ENCODE measurements at regions not wholly inside any gene's neighbourhood (a gene's known extent, or its start where the extent isn't known, plus 50 kb on each side); places are given as distances from the start of the nearest gene placed in this dataset.

- Histone ChIP-seq H3K4ac (ENCODE audit: low read length) (no peak overlapping the region), H4K8ac (ENCODE audit: low read depth, low read length) (no peak overlapping the region), H3K23ac (ENCODE audit: low read depth, low read length, poor library complexity) (no peak overlapping the region), H3K27ac (replicated peaks; ENCODE audit: low read length) (no peak overlapping the region), H3K9ac (ENCODE audit: low read depth, low read length, poor library complexity) (no peak overlapping the region), H4K91ac (ENCODE audit: low read depth, low read length, poor library complexity) (no peak overlapping the region), H3K4me2 (ENCODE audit: insufficient read depth, low read length, poor library complexity, severe bottlenecking) (no peak overlapping the region), H3K36me3 (replicated peaks in 1 of 2; ENCODE audit: control insufficient read depth in 2 of 2, insufficient read depth in 2 of 2, low read length in 2 of 2) (no peaks in the 10 kb centered on the region), H3K18ac (ENCODE audit: low read length) (no peak overlapping the region), H3K27me3 (ENCODE audit: control insufficient read depth in 3 of 3, insufficient read depth in 3 of 3, low read depth in 1 of 3, low read length in 3 of 3) (peaks cover 0 to 5% (median 0%) of the 10 kb centered on the region in 3 experiments), H2BK15ac (ENCODE audit: low read length) (no peak overlapping the region), H2BK12ac (ENCODE audit: low read length) (no peak overlapping the region), H3K4me3 (ENCODE audit: low read length in 2 of 2) (no peak overlapping the region), H3K4me1 (ENCODE audit: control insufficient read depth in 2 of 2, insufficient read depth in 1 of 2, low read depth in 1 of 2, low read length in 2 of 2) (peaks cover 2 to 8% of the 10 kb centered on the region in 2 donors), H3K9me3 (replicated peaks in 1 of 2; ENCODE audit: control insufficient read depth in 2 of 2, insufficient read depth in 1 of 2, low read depth in 1 of 2, low read length in 2 of 2) (no peaks in the 10 kb centered on the region), H2BK5ac (ENCODE audit: low read length) (no peak overlapping the region), H2AFZ (ENCODE audit: low read length) (no peak overlapping the region), H3K14ac (ENCODE audit: low read length) (no peak overlapping the region), H2AK5ac (ENCODE audit: low read depth, low read length) (no peak overlapping the region), H3K79me1 (ENCODE audit: low read depth, low read length) (no peaks in the 10 kb centered on the region), H2BK120ac (ENCODE audit: low read depth, low read length) (no peak overlapping the region)
- no CpG with 5 or more reads among the region's 3 CpGs for WGBS, 2 donors (ENCODE audit: extremely low coverage in 2 of 2, insufficient read length in 2 of 2, insufficient replicate concordance in 1 of 2)
- no peak for DNase-seq (ENCODE audit: low spot score)
These were observed 489.1 kb upstream of the CELF2 start for GRCh38 chr10:10528563-10528910.

GRCh38 chr10:10530313-10530712 is 487.4 kb upstream of the CELF2 start:
- no peak overlapping the region for H3K9ac ChIP-seq (ENCODE audit: low read depth, low read length, poor library complexity)
- no peak overlapping the region for H2BK12ac ChIP-seq (ENCODE audit: low read length)
- no peak overlapping the region for H2BK120ac ChIP-seq (ENCODE audit: low read depth, low read length)
- no peaks in the 10 kb centered on the region for H3K9me3 ChIP-seq (replicated peaks in 1 of 2; ENCODE audit: control insufficient read depth in 2 of 2, insufficient read depth in 1 of 2, low read depth in 1 of 2, low read length in 2 of 2)
- H3K4me1 ChIP-seq (ENCODE audit: control insufficient read depth in 2 of 2, insufficient read depth in 1 of 2, low read depth in 1 of 2, low read length in 2 of 2) = peaks cover 4 to 14% of the 10 kb centered on the region in 2 donors
- H3K27ac ChIP-seq (replicated peaks; ENCODE audit: low read length) = no peak overlapping the region
- H2BK5ac ChIP-seq (ENCODE audit: low read length) = no peak overlapping the region
- no peak for DNase-seq (ENCODE audit: low spot score)
- no peak overlapping the region for H2AFZ ChIP-seq (ENCODE audit: low read length)
- no peak overlapping the region for H3K23ac ChIP-seq (ENCODE audit: low read depth, low read length, poor library complexity)
- H3K14ac ChIP-seq (ENCODE audit: low read length) = no peak overlapping the region
- H2BK15ac ChIP-seq (ENCODE audit: low read length) = no peak overlapping the region
- no peak overlapping the region for H3K18ac ChIP-seq (ENCODE audit: low read length)
- H4K8ac ChIP-seq (ENCODE audit: low read depth, low read length) = no peak overlapping the region
- H3K4ac ChIP-seq (ENCODE audit: low read length) = no peak overlapping the region
- peaks cover 0 to 5% (median 0%) of the 10 kb centered on the region in 3 experiments for H3K27me3 ChIP-seq (ENCODE audit: control insufficient read depth in 3 of 3, insufficient read depth in 3 of 3, low read depth in 1 of 3, low read length in 3 of 3)
- no peak overlapping the region for H2AK5ac ChIP-seq (ENCODE audit: low read depth, low read length)
- no peak overlapping the region for H3K4me2 ChIP-seq (ENCODE audit: insufficient read depth, low read length, poor library complexity, severe bottlenecking)
- no peaks in the 10 kb centered on the region for H3K36me3 ChIP-seq (replicated peaks in 1 of 2; ENCODE audit: control insufficient read depth in 2 of 2, insufficient read depth in 2 of 2, low read length in 2 of 2)
- H3K79me1 ChIP-seq (ENCODE audit: low read depth, low read length) = no peaks in the 10 kb centered on the region
- H3K4me3 ChIP-seq (ENCODE audit: low read length in 2 of 2) = no peak overlapping the region
- no peak overlapping the region for H4K91ac ChIP-seq (ENCODE audit: low read depth, low read length, poor library complexity)
- no CpG with 5 or more reads among the region's 3 CpGs for WGBS, 2 donors (ENCODE audit: extremely low coverage in 2 of 2, insufficient read length in 2 of 2, insufficient replicate concordance in 1 of 2)

GRCh38 chr10:10532236-10532635 is 485.4 kb upstream of the CELF2 start:
- H3K79me1 ChIP-seq (ENCODE audit: low read depth, low read length) = no peaks in the 10 kb centered on the region
- H2BK120ac ChIP-seq (ENCODE audit: low read depth, low read length) = no peak overlapping the region
- peaks cover 4 to 14% of the 10 kb centered on the region in 2 donors for H3K4me1 ChIP-seq (ENCODE audit: control insufficient read depth in 2 of 2, insufficient read depth in 1 of 2, low read depth in 1 of 2, low read length in 2 of 2)
- H2BK15ac ChIP-seq (ENCODE audit: low read length) = no peak overlapping the region
- H3K9ac ChIP-seq (ENCODE audit: low read depth, low read length, poor library complexity) = no peak overlapping the region
- no CpG with 5 or more reads among the region's 1 CpG for WGBS, 2 donors (ENCODE audit: extremely low coverage in 2 of 2, insufficient read length in 2 of 2, insufficient replicate concordance in 1 of 2)
- H3K27ac ChIP-seq (replicated peaks; ENCODE audit: low read length) = no peak overlapping the region
- H3K36me3 ChIP-seq (replicated peaks in 1 of 2; ENCODE audit: control insufficient read depth in 2 of 2, insufficient read depth in 2 of 2, low read length in 2 of 2) = no peaks in the 10 kb centered on the region
- no peak overlapping the region for H3K14ac ChIP-seq (ENCODE audit: low read length)
- H4K8ac ChIP-seq (ENCODE audit: low read depth, low read length) = no peak overlapping the region
- no peak overlapping the region for H2AK5ac ChIP-seq (ENCODE audit: low read depth, low read length)
- DNase-seq (ENCODE audit: low spot score) = no peak
- no peak overlapping the region for H4K91ac ChIP-seq (ENCODE audit: low read depth, low read length, poor library complexity)
- no peak overlapping the region for H2AFZ ChIP-seq (ENCODE audit: low read length)
- H3K27me3 ChIP-seq (ENCODE audit: control insufficient read depth in 3 of 3, insufficient read depth in 3 of 3, low read depth in 1 of 3, low read length in 3 of 3) = peaks cover 0 to 5% (median 0%) of the 10 kb centered on the region in 3 experiments
- no peak overlapping the region for H3K23ac ChIP-seq (ENCODE audit: low read depth, low read length, poor library complexity)
- H2BK12ac ChIP-seq (ENCODE audit: low read length) = no peak overlapping the region
- H3K4me2 ChIP-seq (ENCODE audit: insufficient read depth, low read length, poor library complexity, severe bottlenecking) = no peak overlapping the region
- no peak overlapping the region for H3K18ac ChIP-seq (ENCODE audit: low read length)
- H2BK5ac ChIP-seq (ENCODE audit: low read length) = no peak overlapping the region
- H3K4me3 ChIP-seq (ENCODE audit: low read length in 2 of 2) = no peak overlapping the region
- H3K4ac ChIP-seq (ENCODE audit: low read length) = no peak overlapping the region
- no peaks in the 10 kb centered on the region for H3K9me3 ChIP-seq (replicated peaks in 1 of 2; ENCODE audit: control insufficient read depth in 2 of 2, insufficient read depth in 1 of 2, low read depth in 1 of 2, low read length in 2 of 2)

- H3K4me1 ChIP-seq (ENCODE audit: control insufficient read depth in 2 of 2, insufficient read depth in 1 of 2, low read depth in 1 of 2, low read length in 2 of 2) = peaks cover 4 to 14% of the 10 kb centered on the region in 2 donors
- no peak for DNase-seq (ENCODE audit: low spot score)
- H2AK5ac ChIP-seq (ENCODE audit: low read depth, low read length) = no peak overlapping the region
- no peak overlapping the region for H2BK15ac ChIP-seq (ENCODE audit: low read length)
- H3K27me3 ChIP-seq (ENCODE audit: control insufficient read depth in 3 of 3, insufficient read depth in 3 of 3, low read depth in 1 of 3, low read length in 3 of 3) = peaks cover 0 to 8% (median 0%) of the 10 kb centered on the region in 3 experiments
- no peak overlapping the region for H3K4me3 ChIP-seq (ENCODE audit: low read length in 2 of 2)
- H2AFZ ChIP-seq (ENCODE audit: low read length) = no peak overlapping the region
- no peaks in the 10 kb centered on the region for H3K36me3 ChIP-seq (replicated peaks in 1 of 2; ENCODE audit: control insufficient read depth in 2 of 2, insufficient read depth in 2 of 2, low read length in 2 of 2)
- no peak overlapping the region for H3K23ac ChIP-seq (ENCODE audit: low read depth, low read length, poor library complexity)
- H4K91ac ChIP-seq (ENCODE audit: low read depth, low read length, poor library complexity) = no peak overlapping the region
- WGBS, 2 donors (ENCODE audit: extremely low coverage in 2 of 2, insufficient read length in 2 of 2, insufficient replicate concordance in 1 of 2) = no CpG with 5 or more reads among the region's 2 CpGs
- no peaks in the 10 kb centered on the region for H3K79me1 ChIP-seq (ENCODE audit: low read depth, low read length)
- no peak overlapping the region for H3K4ac ChIP-seq (ENCODE audit: low read length)
- H4K8ac ChIP-seq (ENCODE audit: low read depth, low read length) = no peak overlapping the region
- H3K4me2 ChIP-seq (ENCODE audit: insufficient read depth, low read length, poor library complexity, severe bottlenecking) = no peak overlapping the region
- H3K18ac ChIP-seq (ENCODE audit: low read length) = no peak overlapping the region
- no peak overlapping the region for H3K27ac ChIP-seq (replicated peaks; ENCODE audit: low read length)
- no peak overlapping the region for H3K14ac ChIP-seq (ENCODE audit: low read length)
- H2BK5ac ChIP-seq (ENCODE audit: low read length) = no peak overlapping the region
- H2BK120ac ChIP-seq (ENCODE audit: low read depth, low read length) = no peak overlapping the region
- H3K9me3 ChIP-seq (replicated peaks in 1 of 2; ENCODE audit: control insufficient read depth in 2 of 2, insufficient read depth in 1 of 2, low read depth in 1 of 2, low read length in 2 of 2) = no peaks in the 10 kb centered on the region
- no peak overlapping the region for H3K9ac ChIP-seq (ENCODE audit: low read depth, low read length, poor library complexity)
- no peak overlapping the region for H2BK12ac ChIP-seq (ENCODE audit: low read length)
These were observed 484.8 kb upstream of the CELF2 start for GRCh38 chr10:10532826-10533225.

Data from neuronal stem cell (in vitro differentiated cells).